Gastrocnemius medialis (tissue), 4 donors: ENCODE measurements at regions not wholly inside any gene's neighbourhood (a gene's known extent, or its start where the extent isn't known, plus 50 kb on each side); places are given as distances from the start of the nearest gene placed in this dataset.

Experiments used
- ATAC-seq, 2 donors: fragments of 150-250 bp; one replicate each; pipeline ENCODE4 v1.9.1; 2016
- DNase-seq, 2 donors: peaks; one replicate each; pipeline ENCODE4 v3.0.0-alpha.2; 2019
- H3K27ac ChIP-seq, 4 donors: fragments of 200-600 bp; sonication (generic); 1 replicate in 1 of 4; 2 replicates in 3 of 4; pipeline ENCODE4 v1.5.1; 2016 to 2018; ENCODE audit warnings: mild to moderate bottlenecking in 2 of 4, moderate library complexity in 1 of 4
- H3K27me3 ChIP-seq, 3 donors: fragments of 200-600 bp; sonication (generic) in 2 of 3; 1 replicate in 1 of 3; 2 replicates in 2 of 3; pipeline versions ENCODE4 v1.5.1 to v1.6.0; 2016 to 2019; ENCODE audit warnings: mild to moderate bottlenecking in 1 of 3, moderate library complexity in 1 of 3
- H3K36me3 ChIP-seq, 2 donors: fragments of 200-600 bp; sonication (generic) in 1 of 2; one replicate each; pipeline ENCODE4 v1.5.1; 2017 to 2018
- H3K4me1 ChIP-seq, 2 donors: fragments of 200-600 bp; sonication (generic) in 1 of 2; one replicate each; pipeline ENCODE4 v1.5.1; 2016 to 2017; ENCODE audit warnings: mild to moderate bottlenecking in 2 of 2
- H3K4me3 ChIP-seq, 4 donors: fragments of 200-600 bp; sonication (generic) in 3 of 4; 1 replicate in 1 of 4; 2 replicates in 3 of 4; pipeline ENCODE4 v1.5.1; 2016 to 2019; ENCODE audit warnings: mild to moderate bottlenecking in 2 of 4
- H3K9me3 ChIP-seq, 3 donors: fragments of 200-600 bp; sonication (generic) in 2 of 3; 1 replicate in 1 of 3; 2 replicates in 2 of 3; pipeline ENCODE4 v1.5.1; 2016 to 2019
- POLR2A ChIP-seq, 2 donors: fragments of 450-650 bp; IDR thresholded peaks; one replicate each; pipeline ENCODE4 v1.6.1; 2017; ENCODE audit warnings: antibody characterized with exemption in 2 of 2, mild to moderate bottlenecking in 2 of 2, moderate library complexity in 2 of 2
- in situ Hi-C, 4 donors: fragments of 200-750 bp; cut with MboI; loops; one replicate each; pipeline versions ENCODE4 v1.15.0 to v1.8.0; 2017; ENCODE audit warnings: low sequenced_read_pairs in 4 of 4
- intact Hi-C: fragments of 100-400 bp; cut with DNase I; formaldehyde crosslinking; loops from one replicate; pipeline ENCODE4 v1.15.1; 2023; ENCODE audit warnings: low total_unique reads
- TF ChIP-seq, protein P1 (sequence below), 5 experiments: fragments of 450-650 bp in 3 of 5; fragments of 200-600 bp in 2 of 5; sonication (generic) in 2 of 5; IDR thresholded peaks in 4 of 5; conservative IDR thresholded peaks in 1 of 5; 1 replicate in 4 of 5; 2 replicates in 1 of 5; pipeline ENCODE4 v1.5.1; 2016 to 2019; ENCODE audit warnings: antibody characterized with exemption in 5 of 5, mild to moderate bottlenecking in 3 of 5, moderate library complexity in 3 of 5

DNA sequence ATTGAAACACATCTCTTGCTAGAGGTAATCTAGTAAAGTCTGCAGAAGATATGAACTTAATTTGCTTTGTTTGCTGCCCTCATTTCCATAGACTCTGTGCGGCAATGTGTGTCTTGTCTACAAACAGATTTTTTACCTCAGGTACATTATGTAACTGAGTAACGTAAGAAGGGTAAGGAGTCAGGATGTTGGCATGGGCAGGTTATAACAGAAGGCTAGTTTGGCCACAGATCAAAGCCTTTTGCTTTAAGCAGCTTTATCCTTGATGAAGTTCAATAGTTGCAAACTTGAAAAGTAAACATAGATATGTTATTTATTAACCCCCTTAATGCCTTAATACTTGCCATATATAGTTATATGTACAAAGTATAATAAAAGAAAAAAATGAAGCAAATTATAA, 391.6 kb upstream of the FKBP1C start:
- no peak for DNase-seq
- Histone ChIP-seq H3K27me3 (no peaks in the 10 kb centered on the region), H3K27ac (no peak overlapping the region), H3K4me1 (no peaks in the 10 kb centered on the region), H3K4me3 (no peak overlapping the region), H3K36me3 (no peaks in the 10 kb centered on the region), H3K9me3 (no peaks in the 10 kb centered on the region)
- intact Hi-C loops, result no loop called here
- no peak for ATAC-seq
- TF ChIP-seq, protein P1, sequence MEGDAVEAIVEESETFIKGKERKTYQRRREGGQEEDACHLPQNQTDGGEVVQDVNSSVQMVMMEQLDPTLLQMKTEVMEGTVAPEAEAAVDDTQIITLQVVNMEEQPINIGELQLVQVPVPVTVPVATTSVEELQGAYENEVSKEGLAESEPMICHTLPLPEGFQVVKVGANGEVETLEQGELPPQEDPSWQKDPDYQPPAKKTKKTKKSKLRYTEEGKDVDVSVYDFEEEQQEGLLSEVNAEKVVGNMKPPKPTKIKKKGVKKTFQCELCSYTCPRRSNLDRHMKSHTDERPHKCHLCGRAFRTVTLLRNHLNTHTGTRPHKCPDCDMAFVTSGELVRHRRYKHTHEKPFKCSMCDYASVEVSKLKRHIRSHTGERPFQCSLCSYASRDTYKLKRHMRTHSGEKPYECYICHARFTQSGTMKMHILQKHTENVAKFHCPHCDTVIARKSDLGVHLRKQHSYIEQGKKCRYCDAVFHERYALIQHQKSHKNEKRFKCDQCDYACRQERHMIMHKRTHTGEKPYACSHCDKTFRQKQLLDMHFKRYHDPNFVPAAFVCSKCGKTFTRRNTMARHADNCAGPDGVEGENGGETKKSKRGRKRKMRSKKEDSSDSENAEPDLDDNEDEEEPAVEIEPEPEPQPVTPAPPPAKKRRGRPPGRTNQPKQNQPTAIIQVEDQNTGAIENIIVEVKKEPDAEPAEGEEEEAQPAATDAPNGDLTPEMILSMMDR (IDR thresholded peaks at IDR 0.05 in 4 of 5, conservative IDR thresholded peaks at IDR 0.05 in 1 of 5), result no peak
- no peak for TF ChIP-seq POLR2A (IDR thresholded peaks at IDR 0.05)
- in situ Hi-C loops, result no loop called here

DNA sequence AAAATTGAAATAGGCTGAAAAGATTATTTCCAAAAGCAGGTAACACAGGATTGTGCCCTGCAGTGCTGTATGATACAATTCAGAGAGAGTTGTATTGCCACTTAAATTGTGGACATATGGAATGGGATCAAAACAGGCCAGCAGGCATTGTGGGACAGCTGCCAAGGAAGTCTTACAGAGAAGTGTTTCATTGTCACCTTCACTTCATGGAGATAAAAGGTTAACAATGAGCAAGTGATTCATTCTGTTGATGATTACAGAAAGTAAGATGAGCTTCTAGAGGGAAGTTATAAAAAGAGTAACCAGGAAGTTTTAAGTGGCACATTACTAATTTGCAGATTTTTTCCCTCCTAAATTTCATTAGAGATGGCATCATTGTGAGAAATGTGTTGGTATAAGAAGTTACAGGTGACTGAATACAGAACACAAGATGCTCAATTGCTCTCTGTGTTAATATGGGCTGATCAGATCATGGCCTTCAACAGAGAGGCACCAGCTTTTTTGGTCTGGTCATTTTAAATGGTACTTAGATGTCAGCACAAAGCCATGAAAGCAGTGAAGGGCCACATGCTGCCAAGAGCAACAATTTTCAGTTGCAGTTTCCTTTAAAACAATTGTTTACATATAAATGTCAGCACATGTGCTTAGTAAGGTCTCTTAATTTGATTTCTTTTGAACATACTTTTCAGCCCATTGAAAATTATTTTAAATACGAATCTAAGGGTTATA, 402.5 kb upstream of the FKBP1C start:
- H3K27me3 ChIP-seq, result no peaks in the 10 kb centered on the region
- ATAC-seq (no peak), DNase-seq (no peak)
- intact Hi-C loops (no loop called here), in situ Hi-C loops (no loop called here)
- H3K4me1 ChIP-seq, result no peaks in the 10 kb centered on the region
- no peaks in the 10 kb centered on the region for H3K9me3 ChIP-seq
- no peak overlapping the region for H3K4me3 ChIP-seq
- no peak overlapping the region for H3K27ac ChIP-seq
- H3K36me3 ChIP-seq, result no peaks in the 10 kb centered on the region
- no peak for TF ChIP-seq POLR2A (IDR thresholded peaks at IDR 0.05)
- TF ChIP-seq, protein P1 (IDR thresholded peaks at IDR 0.05 in 4 of 5, conservative IDR thresholded peaks at IDR 0.05 in 1 of 5), result no peak

DNA sequence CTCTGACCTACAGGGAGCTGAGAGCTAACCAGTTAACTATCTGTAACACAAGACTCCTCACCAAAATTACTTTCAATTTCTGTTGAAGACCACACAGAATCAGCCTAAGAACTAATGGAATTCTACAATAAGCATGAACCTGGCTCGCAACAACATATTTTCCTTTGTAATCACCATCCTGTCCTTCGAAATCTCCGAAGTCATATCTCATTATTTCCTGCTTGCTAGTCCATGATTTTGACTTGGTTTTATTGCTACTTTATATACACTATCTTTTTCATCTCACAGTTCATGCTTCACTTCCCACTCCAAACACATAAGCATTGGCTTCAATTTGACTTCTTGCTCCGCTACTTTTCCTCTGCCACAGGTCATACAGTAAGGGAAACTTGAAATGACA, 405.8 kb upstream of the FKBP1C start:
- intact Hi-C loops, result no loop called here
- no peak for ATAC-seq
- no peaks in the 10 kb centered on the region for H3K9me3 ChIP-seq
- TF ChIP-seq POLR2A (IDR thresholded peaks at IDR 0.05), result no peak
- TF ChIP-seq, protein P1 (IDR thresholded peaks at IDR 0.05 in 4 of 5, conservative IDR thresholded peaks at IDR 0.05 in 1 of 5), result no peak
- in situ Hi-C loops, result no loop called here
- H3K36me3 ChIP-seq, result no peaks in the 10 kb centered on the region
- H3K27me3 ChIP-seq, result no peaks in the 10 kb centered on the region
- DNase-seq, result no peak
- H3K4me1 ChIP-seq, result no peaks in the 10 kb centered on the region
- H3K4me3 ChIP-seq, result no peak overlapping the region
- no peak overlapping the region for H3K27ac ChIP-seq

DNA sequence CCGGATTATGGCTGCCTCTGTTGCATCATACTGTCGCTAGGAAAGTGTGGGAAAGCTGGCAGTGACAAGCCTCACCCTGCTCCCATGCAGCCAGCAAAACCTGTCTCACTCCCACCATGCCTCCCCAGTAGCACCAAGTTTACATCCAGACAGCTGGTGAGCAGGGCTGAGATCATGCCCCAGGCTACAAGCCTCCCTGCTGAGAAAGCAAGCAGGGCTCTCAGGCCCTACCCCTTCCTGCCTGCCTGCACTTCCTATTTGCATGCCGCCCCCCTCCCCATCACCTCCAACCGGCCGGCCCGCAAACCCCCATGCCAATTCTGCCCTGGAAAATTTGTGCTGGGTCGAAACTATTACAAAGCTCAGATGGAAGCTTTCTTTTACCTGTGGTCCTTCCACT, 408.2 kb upstream of the FKBP1C start:
- intact Hi-C loops (no loop called here), in situ Hi-C loops (no loop called here)
- DNase-seq, result no peak
- H3K9me3 ChIP-seq, result no peaks in the 10 kb centered on the region
- no peak for ATAC-seq
- no peak overlapping the region for H3K4me3 ChIP-seq
- no peaks in the 10 kb centered on the region for H3K4me1 ChIP-seq
- TF ChIP-seq POLR2A (IDR thresholded peaks at IDR 0.05), result no peak
- TF ChIP-seq, protein P1 (IDR thresholded peaks at IDR 0.05 in 4 of 5, conservative IDR thresholded peaks at IDR 0.05 in 1 of 5), result no peak
- H3K36me3 ChIP-seq, result no peaks in the 10 kb centered on the region
- no peak overlapping the region for H3K27ac ChIP-seq
- no peaks in the 10 kb centered on the region for H3K27me3 ChIP-seq

DNA sequence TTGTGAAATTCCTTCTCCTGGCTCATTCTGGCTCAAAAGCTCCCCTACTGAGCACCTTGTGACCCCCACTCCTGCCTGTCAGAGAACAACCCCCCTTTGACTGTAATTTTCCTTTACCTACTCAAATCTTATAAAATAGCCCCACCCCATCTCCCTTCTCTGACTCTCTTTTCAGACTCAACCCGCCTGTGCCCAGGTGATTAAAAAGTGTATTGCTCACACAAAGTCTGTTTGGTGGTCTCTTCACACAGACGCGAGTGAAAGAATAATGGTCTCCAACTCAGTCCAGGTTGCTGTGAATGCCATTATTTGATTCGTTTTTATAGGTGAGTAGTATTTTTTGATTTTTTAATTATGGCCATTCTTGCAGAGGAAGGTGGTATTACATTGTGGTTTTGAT, 414.1 kb upstream of the FKBP1C start:
- Histone ChIP-seq H3K9me3 (no peaks in the 10 kb centered on the region), H3K27ac (no peak overlapping the region), H3K36me3 (no peaks in the 10 kb centered on the region), H3K4me1 (no peaks in the 10 kb centered on the region), H3K4me3 (no peak overlapping the region), H3K27me3 (no peaks in the 10 kb centered on the region)
- in situ Hi-C loops, result no loop called here
- no peak for TF ChIP-seq POLR2A (IDR thresholded peaks at IDR 0.05)
- TF ChIP-seq, protein P1 (IDR thresholded peaks at IDR 0.05 in 4 of 5, conservative IDR thresholded peaks at IDR 0.05 in 1 of 5), result no peak
- no peak for DNase-seq
- intact Hi-C loops, result no loop called here
- ATAC-seq, result no peak
